ENCODE measurements at regions not wholly inside any gene's neighbourhood (a gene's known extent, or its start where the extent isn't known, plus 50 kb on each side); places are given as distances from the start of the nearest gene placed in this dataset.

DNA sequence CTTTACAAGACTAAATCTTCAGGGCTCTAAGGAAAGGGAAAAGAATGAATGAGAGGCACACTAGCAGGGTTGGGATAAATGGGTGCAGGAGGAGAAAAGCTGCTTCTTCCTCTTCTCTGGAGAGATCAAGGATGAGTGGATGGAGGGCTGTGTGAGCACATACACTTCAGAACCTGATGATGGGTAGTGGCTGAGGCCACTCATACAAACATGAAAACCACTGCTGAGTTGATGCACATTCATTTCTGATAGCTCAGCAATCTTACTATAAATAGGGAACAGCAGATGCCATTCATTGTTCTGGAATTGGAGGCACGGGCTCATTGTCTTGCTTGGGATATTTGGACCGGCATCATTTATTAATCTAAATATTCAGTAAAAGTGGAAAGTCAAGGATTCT is 152.4 kb upstream of the KCTD1 start:
- DNase-seq (ENCODE audit: low read depth) = no peak

DNA sequence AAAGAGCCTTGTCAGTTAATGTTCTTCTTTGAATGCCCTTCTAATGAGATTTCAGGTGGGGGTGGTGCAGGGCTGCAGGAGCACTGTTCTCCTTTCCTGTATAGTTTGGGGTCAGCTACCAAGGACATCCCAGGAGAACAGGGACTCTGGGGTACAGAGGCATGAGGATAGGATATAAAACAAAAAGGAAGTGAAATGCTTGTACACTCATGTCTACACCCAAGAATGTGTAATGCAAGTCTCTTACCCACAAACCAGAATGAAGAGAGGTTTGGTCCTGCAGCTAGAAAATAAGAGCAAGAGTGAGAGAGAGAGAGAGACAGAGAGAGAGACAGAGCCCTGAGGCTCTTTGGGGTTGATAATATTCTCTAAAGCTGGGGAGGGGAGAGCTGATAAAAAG is 151.8 kb upstream of the KCTD1 start:
- no peak for DNase-seq (ENCODE audit: low read depth)

DNA sequence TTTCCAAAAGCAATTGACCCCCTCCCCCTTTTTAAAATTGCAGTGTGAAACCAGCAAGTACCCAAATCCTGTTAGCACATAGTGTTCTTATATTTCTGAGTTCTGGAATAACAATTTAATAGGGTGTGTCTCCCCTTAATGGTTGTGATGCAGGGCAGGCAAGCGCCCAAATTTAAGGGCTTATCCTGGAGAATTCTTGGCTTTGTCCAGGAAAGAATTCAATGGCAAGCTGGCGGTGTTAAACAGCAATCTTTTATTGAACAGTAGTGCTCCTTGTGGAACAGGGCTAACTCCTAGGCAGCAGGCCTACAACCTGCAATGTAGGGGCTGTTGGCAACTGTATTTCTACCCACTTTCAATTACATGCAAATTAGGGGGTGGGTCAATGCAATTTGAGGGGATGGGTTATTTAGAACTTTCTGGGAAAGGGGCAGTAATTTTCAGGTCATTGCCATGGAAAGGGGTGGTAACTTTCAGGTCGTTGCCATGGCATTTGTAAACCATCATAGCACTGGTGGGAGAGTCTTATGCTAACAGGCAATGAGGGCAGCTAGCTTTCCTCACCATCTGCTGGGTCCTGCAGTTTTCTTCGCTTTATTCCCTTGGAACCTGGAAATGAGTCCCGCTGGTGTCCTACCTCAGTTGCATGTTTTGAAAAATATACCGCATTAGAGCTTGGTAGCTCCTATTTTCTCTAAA is 149.0 kb upstream of the KCTD1 start:
- DNase-seq (ENCODE audit: low read depth) = no peak

DNA sequence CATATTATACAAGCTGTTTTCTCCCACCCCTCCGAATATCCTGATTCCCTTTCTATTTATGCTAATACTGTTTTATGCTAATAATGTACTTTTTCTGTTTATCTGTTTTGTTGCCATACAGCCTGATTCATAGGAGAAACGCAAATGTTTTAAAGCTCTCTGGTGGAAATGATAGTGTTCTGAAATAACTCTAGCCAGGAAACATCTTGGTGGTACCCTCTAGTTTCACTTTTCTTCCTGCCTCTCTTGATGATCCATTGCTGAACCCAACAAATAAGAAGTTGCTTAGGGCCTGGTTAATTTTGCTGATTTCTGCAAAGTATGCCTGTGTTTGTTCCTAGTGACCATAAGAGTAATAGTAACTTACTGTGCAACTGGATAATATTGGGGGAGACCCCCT is 148.4 kb upstream of the KCTD1 start:
- no peak for DNase-seq (ENCODE audit: low read depth)

DNA sequence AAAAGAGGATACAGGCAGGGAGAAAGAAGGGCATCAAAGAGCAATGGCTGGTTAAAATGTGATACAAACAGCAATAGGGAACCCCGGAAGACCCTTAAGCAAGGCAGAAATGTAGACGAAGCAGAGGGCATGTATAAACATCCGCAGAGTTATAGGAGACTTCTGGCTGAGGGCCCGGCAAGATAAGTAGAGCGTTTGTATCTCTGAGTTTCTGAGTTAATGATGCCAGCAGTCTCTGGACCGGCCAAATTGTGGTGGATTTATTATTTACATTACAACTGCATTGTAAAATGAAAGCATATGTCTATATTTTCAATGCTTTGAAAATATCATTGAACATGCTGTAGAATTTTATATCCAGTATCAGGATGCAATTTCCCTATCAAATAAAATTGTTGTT is 148.0 kb upstream of the KCTD1 start:
- no peak for DNase-seq (ENCODE audit: low read depth)

DNA sequence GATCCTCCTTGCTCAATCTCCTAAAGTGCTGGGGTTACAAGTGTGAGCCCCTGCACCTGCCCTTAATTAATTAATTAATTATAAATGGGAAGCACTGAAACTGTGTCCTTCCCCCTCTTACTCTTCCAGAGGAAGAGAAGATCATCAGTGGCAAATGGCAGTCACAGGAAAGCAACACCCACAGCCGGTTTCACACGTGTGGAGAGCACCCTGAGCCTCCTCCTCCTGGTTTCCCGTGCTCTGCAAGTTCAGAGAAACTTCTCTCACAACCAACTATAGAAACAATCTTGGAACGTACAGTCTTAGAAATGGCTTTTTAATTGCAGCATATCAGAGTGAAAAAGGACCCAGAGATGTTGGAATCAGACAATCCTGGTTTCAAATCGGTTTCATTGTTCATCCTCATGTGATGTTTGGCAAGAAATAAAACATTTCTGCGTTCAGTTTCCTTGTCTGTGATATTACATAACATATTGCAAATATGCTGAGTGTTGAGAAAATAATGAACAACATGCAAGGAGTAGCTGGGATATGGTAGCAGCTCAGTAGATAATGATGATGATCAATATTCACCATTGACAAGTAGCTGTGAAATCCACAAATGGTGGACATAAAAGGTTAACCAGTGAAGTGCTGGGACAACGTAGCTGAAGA is 141.0 kb upstream of the KCTD1 start:
- no peak for DNase-seq (ENCODE audit: low read depth)

DNA sequence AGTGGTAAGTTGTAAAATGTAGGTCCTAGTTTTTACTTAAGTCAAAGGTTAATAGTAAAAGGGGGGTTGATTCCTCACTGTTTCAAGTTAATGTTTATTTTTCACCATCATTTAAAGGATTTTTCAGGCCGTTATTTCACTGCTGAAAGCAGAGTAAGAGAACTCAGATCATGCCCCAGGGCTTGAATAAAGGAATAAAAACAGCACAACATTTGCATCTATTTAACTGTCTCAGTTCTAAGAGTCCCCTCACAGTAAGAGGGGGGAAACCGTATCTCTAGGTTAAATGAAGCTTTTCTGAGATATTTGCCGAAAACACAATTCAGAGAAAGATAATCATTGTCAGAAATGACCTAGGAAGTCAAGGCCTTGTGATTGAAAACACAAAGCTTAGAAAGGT is 138.2 kb upstream of the KCTD1 start:
- DNase-seq (ENCODE audit: low read depth) = no peak

DNA sequence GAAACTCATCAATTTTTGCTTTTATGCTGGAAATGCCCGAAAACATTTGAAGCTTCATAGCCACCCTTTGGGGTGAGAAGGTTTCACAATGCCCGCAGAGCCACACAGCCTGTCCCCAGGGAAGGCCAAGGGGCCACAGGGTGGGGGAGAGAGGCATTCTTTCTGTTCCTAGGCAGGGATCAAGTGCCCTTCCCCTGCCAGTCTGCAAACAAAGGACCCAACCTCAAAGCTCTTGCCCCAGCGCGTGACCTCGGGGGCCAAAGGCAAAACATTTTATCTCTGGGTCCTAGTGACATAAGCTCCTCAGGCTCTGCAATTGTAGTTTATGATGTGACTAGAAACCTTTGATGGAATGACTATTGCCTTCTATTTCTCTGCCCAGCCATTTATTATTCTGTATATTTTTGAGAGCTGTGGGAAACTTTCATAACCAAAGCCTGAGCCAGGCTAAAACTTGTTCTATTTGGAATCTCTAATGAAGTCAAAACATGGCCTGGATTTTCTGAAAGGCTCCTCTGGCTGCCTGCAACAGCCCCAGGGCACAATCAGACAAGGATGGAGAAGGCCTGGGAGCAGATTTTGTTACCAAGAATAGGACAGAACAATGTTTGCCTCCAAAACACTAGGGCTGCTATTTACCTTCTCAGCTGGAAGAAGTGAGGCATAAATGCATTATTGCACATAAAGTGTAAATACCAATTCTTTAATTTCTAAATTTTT is 137.2 kb upstream of the KCTD1 start:
- DNase-seq (ENCODE audit: low read depth) = no peak

DNA sequence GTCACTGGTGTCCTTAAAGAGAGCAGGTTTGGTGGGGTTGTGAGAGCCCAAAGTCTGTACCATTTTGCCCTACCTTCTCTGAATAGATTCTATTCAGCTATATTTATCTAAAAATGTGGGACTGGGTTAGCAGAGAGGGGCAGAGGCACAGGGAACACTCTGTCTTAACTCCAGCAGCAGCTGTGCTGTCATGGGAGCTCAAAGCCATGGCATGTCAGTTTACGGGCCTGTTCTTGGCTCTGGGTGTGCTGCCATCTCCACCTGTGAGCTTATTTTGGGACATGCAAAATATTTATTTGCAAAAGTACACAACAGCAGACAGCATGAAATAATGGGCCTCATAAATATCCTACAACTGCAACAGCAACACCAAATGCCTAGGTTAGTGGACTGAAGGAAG is 129.6 kb upstream of the KCTD1 start:
- no peak for DNase-seq (ENCODE audit: low read depth)

DNA sequence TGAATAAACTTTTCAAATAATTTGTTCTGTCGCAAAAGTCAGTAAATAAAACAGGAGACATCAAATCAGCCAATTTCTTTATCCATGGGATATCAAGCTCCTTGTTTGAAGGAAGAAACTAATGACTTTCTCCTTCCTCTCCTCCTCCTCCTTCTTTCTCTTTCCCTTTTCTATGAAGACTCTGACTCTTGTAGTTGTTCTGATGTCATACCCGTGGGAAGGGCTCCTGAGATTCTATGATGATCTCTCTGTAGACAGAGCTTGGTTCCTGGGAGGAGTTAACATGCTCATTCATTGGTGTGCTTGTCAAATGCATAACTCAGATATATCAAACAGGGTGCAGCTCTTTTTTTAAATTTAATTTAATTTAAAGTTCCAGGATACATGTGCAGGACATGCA is 118.7 kb upstream of the KCTD1 start:
- DNase-seq (ENCODE audit: low read depth) = no peak

DNA sequence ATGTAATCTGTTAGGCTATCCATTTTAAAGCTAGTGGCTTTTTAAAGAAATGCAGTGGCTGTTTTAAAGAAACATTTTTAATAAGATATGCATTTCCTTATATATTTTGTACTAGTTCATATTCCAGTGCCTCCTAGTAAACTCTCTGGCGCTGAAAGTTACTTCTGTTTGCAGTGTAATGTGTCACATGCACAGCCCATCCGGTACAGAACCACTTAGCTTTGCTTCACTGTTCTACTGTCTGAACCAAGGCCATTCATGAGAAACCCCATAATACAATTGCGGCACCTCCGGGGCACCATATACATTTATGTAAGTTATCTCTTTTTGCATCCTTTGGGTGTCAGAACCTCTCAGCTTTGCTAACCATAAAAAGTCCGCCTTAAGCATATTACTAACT is 114.6 kb upstream of the KCTD1 start:
- no peak for DNase-seq (ENCODE audit: low read depth)

DNA sequence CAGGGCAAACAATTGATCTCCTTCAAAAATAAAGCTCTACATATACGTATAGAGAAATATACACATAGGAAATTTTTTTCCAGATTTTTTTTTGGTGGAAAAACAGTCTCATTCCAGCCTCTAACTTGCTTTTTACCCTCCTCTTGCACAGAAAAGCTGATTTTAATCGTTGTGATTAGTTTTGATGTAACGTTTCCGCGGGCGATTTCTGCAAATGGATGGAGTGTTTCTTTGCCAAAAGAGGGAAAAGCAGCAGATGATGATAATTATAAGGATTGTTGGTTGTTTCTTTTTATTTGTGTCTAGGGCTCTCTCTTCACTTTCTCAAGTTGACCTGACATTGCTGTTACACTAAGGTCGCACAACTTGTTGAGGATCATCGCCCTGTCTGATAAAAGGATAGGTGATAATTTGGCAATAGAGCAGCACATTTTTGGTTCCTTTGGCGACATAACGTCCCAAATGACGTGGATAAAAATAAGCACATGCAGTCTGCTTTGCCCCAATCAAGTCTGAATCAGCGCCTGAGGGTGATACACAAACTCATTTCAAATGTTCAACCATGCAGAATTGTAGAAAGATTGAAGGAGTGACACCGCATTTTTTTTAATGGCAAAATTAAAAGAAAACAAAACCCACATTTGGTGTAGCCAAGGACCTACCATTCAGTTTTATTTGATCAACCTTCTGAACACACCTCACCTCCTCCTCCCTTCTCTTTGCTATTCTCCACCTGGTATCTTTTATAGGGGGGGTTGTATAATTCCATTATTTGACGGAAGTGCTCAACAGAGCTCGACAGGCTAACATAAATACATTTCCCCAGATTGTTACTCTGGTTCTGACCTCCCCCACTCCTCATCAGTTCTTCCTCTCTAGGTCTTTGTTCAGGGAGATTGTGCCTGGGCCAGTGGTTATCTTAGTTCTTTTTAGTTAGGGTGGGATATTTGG is 109.6 kb upstream of the KCTD1 start:
- DNase-seq (ENCODE audit: low read depth) = no peak

DNA sequence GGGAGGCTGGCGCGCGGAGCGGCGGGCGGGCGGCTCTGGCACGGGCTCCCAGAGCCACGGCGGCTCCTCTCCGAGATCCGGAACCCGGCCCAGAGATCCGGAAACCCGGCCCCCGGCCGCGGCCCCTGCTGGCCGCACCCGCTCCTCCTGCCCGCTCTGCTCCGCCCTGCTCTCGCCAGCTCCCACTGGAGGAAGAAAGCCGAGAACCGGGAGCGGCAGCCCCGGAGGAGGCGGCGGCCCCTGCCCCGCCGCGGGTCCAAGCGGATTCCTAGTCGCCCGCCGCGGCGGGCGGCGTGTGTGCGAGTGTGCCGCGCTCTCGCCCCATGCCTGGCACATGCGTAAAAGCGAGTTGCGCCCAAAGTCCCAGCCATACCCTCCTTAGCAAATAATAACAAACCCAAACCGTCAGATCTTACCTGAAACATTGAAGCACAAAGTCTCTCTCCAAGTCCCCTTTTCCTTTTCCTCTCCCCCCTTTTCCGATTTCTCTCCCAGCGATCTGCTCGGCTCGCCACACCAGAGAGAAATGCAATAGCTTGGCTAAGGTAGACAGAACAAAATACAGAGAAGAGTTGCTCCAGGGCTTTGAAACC is 108.7 kb upstream of the KCTD1 start:
- DNase-seq (ENCODE audit: low read depth) = no peak

DNA sequence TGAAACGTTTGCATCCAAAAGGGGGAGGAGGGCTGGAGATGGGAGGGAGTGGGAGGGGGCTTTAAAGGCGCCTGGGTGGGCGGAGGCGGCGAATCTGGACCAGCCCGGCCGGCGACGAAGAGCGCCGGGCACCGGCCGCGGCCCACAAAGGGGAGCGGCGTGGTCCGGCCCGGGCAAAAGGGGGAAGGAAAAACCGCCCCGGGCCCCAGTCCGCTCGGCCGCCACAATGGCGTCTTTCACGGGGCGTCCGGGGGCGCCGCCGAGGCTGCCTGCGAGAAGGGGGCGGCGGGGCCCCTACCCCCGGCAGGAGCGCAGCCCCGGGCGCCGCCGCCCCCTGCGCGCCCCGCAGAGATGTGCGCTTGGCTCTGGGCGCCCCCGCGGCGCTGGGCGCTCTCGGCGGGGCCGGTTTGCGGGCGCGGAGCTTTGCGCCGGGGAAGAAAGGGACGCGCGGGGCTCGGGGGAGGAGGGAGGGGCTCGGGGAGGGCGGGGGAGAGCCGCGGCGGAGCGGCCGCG is 108.1 kb upstream of the KCTD1 start:
- no peak for DNase-seq (ENCODE audit: low read depth)

DNA sequence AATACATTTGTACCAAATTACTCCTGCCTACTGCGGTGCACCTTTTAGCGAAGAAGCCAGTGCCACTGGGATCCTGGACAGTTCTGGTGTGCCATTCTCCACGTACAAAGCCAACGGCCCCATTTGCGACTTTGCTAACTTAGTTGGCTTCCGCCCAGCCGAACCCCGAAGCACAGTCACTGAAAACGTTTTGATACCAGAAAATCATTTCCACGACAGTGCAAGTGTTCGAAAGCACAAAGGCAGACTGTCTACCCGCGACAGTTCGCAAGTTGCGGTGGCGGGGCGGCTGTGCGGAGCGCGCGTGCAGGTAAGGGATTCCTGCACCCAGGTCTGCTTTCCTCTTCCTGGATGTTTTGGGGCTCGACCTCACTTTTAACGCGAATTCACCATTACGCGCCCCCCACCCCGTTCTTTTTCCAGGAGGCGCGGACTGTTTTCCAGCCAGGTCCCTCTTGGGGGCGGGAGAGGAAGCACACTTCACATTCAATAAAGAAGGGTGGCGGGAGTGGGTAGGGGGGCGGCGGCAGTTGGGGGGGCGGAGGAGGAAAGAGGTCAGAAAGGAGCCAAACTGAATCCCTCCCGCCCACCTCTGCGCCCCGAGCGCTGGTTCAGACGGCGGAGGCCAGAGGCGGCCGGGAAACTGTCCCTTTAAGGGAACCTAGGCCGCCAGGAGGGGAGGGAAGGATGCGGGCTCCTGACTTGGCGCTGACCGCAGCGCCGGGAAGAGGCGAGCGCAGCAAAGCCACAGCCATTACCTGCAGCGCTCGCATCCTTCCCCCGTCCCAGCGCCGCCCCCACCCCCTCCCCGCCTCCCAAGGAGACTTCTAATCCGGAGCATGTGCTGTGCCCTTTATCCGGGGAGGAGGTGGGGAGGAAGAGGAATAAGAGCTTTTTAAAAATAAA is 107.4 kb upstream of the KCTD1 start:
- no peak for DNase-seq (ENCODE audit: low read depth)

DNA sequence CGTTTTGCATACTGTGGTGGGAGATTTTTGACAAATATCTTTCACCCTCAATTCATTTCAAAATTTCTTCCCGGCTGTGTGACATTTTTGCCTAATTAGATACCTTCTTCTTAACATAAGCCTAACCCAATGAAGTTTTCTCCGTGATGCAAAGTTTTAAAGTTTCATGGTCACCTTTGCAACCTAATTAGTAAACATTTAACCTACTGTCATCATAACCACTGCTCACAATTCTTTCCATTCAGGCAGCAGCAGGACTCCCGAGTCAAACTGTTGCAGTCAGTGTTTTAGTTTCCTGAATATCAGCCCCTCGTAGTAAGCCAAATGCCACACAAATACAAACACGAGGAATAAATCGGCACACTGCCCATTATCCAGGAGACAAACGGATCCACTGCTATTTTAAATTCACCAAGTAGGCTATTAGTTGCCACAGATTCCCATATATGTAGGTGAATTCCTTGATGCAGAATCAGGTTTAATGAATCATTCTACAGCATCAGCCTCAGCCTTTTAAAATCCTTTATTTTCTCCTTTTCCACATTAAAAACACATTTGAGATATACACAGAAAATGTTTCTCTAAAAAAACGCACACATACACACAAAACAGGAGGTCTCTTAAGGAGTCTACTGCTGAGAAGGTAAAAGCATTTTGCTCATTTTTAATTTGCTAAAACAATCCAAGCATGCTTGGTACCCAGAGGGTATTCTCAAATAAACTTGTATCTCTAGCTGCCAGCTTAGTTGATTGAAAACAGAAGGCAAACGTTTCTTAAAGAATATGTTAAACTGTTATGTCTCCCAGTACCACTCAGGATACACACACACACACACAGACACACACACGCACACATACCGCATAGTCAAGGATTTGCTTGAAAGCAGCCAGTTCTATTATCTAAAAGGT is 106.5 kb upstream of the KCTD1 start:
- DNase-seq (ENCODE audit: low read depth) = no peak

DNA sequence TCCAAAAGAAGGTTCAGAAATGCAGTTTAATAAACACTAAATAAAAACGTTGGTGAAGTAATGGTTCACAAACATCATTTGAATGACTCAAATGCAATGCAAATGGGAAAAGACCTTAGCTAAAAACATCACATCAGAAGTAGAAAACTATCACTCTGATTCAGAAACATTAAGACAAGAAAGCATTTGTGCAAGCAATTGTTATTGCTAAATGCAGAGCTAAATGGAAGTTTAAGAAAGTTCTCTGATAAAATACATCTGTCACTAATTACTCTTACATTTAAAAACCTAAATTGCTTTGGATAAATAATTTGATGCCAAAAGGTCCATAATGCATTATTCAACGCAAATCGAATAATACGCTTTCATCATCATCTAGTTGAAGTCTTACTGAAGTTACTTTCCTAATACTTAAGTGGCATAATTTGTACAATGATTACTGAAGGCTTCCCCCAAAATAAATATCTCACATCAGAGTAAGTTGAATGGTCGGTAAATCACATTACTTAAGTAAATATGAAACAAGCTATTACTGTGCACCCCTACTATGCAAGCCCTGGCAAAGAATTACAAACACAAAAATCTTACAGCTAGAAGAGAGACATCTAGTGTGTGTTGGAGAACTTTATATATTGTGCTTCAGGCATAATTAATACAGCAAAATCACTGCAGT is 105.7 kb upstream of the KCTD1 start:
- DNase-seq (ENCODE audit: low read depth) = no peak

DNA sequence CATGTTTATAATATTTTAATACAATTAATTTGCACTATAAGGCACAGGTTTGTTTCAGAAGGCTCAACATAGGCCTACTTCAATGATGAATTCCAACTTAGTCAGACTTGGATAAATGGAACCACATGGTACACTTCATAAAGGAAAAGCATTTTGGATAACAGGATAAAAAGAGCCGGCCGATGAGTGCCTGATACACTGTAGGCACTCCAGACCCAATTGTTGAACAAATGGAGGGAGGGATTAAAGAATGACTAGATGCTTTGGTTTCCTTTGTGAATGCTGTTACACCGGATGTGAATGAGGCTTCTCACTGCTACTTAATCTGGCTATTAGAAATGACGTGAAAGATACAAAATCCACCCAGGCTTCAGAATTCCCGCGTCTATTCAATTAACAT is 104.1 kb upstream of the KCTD1 start:
- DNase-seq (ENCODE audit: low read depth) = no peak
